Liver (tissue), 8 donors: ENCODE measurements at regions not wholly inside any gene's neighbourhood (a gene's known extent, or its start where the extent isn't known, plus 50 kb on each side); places are given as distances from the start of the nearest gene placed in this dataset.
A peak's percentile ranks its signal among the peaks of the same experiment; 100 is the strongest.

Experiments used
- DNase-seq: peaks from one replicate; pipeline ENCODE4 v3.0.0-alpha.2; 2017; ENCODE audit warnings: low spot score
- H3K27ac ChIP-seq, 2 donors: one replicate each; pipeline ENCODE4 v1.7.0; 2013; ENCODE audit warnings: inconsistent platforms in 2 of 2, low read length in 2 of 2, control low read depth in 1 of 2, low read depth in 1 of 2, mild to moderate bottlenecking in 1 of 2
- H3K27me3 ChIP-seq, 4 donors: one replicate each; pipeline versions ENCODE4 v1.6.1 to v1.7.0; 2013; ENCODE audit warnings: low read length in 3 of 4, inconsistent platforms in 1 of 4, mild to moderate bottlenecking in 1 of 4, moderate library complexity in 1 of 4; ENCODE audit not compliant: control insufficient read depth in 4 of 4, insufficient read depth in 4 of 4
- H3K36me3 ChIP-seq, 4 donors: one replicate each; pipeline versions ENCODE4 v1.6.1 to v1.7.0; 2013; ENCODE audit warnings: low read length in 3 of 4, mild to moderate bottlenecking in 3 of 4, low read depth in 1 of 4, moderate library complexity in 1 of 4; ENCODE audit not compliant: control insufficient read depth in 4 of 4, insufficient read depth in 3 of 4
- H3K4me1 ChIP-seq, 4 donors: one replicate each; pipeline versions ENCODE4 v1.6.1 to v1.7.0; 2013; ENCODE audit warnings: low read length in 3 of 4, mild to moderate bottlenecking in 3 of 4, moderate library complexity in 1 of 4; ENCODE audit not compliant: control insufficient read depth in 4 of 4, insufficient read depth in 4 of 4
- H3K4me3 ChIP-seq, 3 donors: one replicate each; pipeline versions ENCODE4 v1.6.1 to v1.7.0; 2013; ENCODE audit warnings: low read length in 3 of 3, control low read depth in 1 of 3, low read depth in 1 of 3, mild to moderate bottlenecking in 1 of 3
- H3K9ac ChIP-seq, 2 donors: one replicate each; pipeline ENCODE4 v1.7.0; 2013; ENCODE audit warnings: low read length in 2 of 2, mild to moderate bottlenecking in 2 of 2, moderate library complexity in 2 of 2, control low read depth in 1 of 2, low read depth in 1 of 2
- H3K9me3 ChIP-seq, 4 donors: one replicate each; pipeline versions ENCODE4 v1.6.1 to v1.7.0; 2013; ENCODE audit warnings: low read length in 3 of 4; ENCODE audit not compliant: control insufficient read depth in 4 of 4
- EGR1 ChIP-seq, 2 donors: IDR thresholded peaks; 2 replicates each; pipeline ENCODE4 v1.6.1; 2016 to 2018; ENCODE audit warnings: antibody characterized with exemption in 2 of 2, low read depth in 2 of 2
- FOXA1 ChIP-seq: IDR thresholded peaks from 2 replicates; pipeline ENCODE4 v1.6.1; 2016; ENCODE audit warnings: antibody characterized with exemption
- FOXA2 ChIP-seq: IDR thresholded peaks from 2 replicates; pipeline ENCODE4 v1.6.1; 2016; ENCODE audit warnings: antibody characterized with exemption
- GABPA ChIP-seq, 2 donors: IDR thresholded peaks in 1 of 2; conservative IDR thresholded peaks in 1 of 2; 2 replicates each; pipeline ENCODE4 v1.6.1; 2016; ENCODE audit warnings: antibody characterized with exemption in 2 of 2, mild to moderate bottlenecking in 1 of 2, moderate library complexity in 1 of 2
- HNF4A ChIP-seq, 2 donors: conservative IDR thresholded peaks; 2 replicates each; pipeline ENCODE4 v1.6.1; 2016; ENCODE audit warnings: antibody characterized with exemption in 2 of 2, mild to moderate bottlenecking in 2 of 2
- HNF4G ChIP-seq: IDR thresholded peaks from 2 replicates; pipeline ENCODE4 v1.6.1; 2016; ENCODE audit warnings: antibody characterized with exemption
- JUND ChIP-seq, 2 donors: IDR thresholded peaks; 2 replicates each; pipeline ENCODE4 v1.6.1; 2016; ENCODE audit warnings: antibody characterized with exemption in 2 of 2
- NR2F2 ChIP-seq: IDR thresholded peaks from 2 replicates; pipeline ENCODE4 v1.6.1; 2016; ENCODE audit warnings: antibody characterized with exemption
- RXRA ChIP-seq, 2 donors: IDR thresholded peaks; 2 replicates each; pipeline ENCODE4 v1.6.1; 2017 to 2018; ENCODE audit warnings: antibody characterized with exemption in 2 of 2, mild to moderate bottlenecking in 1 of 2
- SP1 ChIP-seq: IDR thresholded peaks from 2 replicates; pipeline ENCODE4 v1.6.1; 2018; ENCODE audit warnings: antibody characterized with exemption, mild to moderate bottlenecking
- TAF1 ChIP-seq: conservative IDR thresholded peaks from 2 replicates; pipeline ENCODE4 v1.6.1; 2016; ENCODE audit warnings: antibody characterized with exemption, mild to moderate bottlenecking
- YY1 ChIP-seq: IDR thresholded peaks from 2 replicates; pipeline ENCODE4 v1.6.1; 2016; ENCODE audit warnings: antibody characterized with exemption, mild to moderate bottlenecking
- WGBS: extraction: QIAGEN DNeasy Blood & Tissue Kit; methylation state at CpG from one replicate; pipeline ENCODE4 v1.1.7; 2013; 5-methylcytosine and 5-hydroxymethylcytosine counted together
- TF ChIP-seq, protein P1 (sequence below): IDR thresholded peaks from 2 replicates; pipeline ENCODE4 v1.6.1; 2016; ENCODE audit warnings: antibody characterized with exemption, mild to moderate bottlenecking
- TF ChIP-seq, protein P2 (sequence below): IDR thresholded peaks from 2 replicates; pipeline ENCODE4 v1.6.1; 2016; ENCODE audit warnings: antibody characterized with exemption
- TF ChIP-seq, protein P3 (sequence below): fragments of 150-350 bp; IDR thresholded peaks from 2 replicates; pipeline ENCODE4 v1.5.1; 2017; ENCODE audit warnings: improper control_type of control experiment, low read depth, low read length; ENCODE audit not compliant: missing input control
- TF ChIP-seq, protein P4 (sequence below): IDR thresholded peaks from 2 replicates; pipeline ENCODE4 v1.6.1; 2016; ENCODE audit warnings: antibody characterized with exemption
- donor health status: healthy.
- donor health status: healthy.
- donor health status: healthy.
- donor health status: healthy.
- donor health status: healthy.

DNA sequence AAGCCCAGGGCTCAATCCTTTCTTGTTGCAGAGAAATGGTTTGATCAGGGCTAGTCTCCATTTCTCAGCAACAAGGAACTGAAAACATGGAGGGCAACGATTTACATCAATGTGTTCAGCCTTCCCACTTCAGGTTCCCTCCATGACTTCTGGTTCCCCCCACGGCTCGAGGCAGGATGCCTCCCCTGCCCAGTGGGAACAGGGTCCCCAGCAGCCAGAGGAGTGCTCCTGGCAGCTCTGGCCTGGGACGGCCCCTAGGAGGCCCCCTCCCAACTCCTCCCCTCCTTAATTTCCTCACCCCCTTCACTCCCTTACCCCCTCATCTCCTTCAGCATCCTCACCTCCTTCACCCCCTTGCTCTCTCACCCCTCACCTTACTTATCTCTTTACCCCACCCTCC, 283.8 kb downstream of the CDC5L start:
- TF ChIP-seq SP1, result no peak
- TF ChIP-seq RXRA (IDR thresholded peaks at IDR 0.05), result no peak
- TF ChIP-seq, protein P1, sequence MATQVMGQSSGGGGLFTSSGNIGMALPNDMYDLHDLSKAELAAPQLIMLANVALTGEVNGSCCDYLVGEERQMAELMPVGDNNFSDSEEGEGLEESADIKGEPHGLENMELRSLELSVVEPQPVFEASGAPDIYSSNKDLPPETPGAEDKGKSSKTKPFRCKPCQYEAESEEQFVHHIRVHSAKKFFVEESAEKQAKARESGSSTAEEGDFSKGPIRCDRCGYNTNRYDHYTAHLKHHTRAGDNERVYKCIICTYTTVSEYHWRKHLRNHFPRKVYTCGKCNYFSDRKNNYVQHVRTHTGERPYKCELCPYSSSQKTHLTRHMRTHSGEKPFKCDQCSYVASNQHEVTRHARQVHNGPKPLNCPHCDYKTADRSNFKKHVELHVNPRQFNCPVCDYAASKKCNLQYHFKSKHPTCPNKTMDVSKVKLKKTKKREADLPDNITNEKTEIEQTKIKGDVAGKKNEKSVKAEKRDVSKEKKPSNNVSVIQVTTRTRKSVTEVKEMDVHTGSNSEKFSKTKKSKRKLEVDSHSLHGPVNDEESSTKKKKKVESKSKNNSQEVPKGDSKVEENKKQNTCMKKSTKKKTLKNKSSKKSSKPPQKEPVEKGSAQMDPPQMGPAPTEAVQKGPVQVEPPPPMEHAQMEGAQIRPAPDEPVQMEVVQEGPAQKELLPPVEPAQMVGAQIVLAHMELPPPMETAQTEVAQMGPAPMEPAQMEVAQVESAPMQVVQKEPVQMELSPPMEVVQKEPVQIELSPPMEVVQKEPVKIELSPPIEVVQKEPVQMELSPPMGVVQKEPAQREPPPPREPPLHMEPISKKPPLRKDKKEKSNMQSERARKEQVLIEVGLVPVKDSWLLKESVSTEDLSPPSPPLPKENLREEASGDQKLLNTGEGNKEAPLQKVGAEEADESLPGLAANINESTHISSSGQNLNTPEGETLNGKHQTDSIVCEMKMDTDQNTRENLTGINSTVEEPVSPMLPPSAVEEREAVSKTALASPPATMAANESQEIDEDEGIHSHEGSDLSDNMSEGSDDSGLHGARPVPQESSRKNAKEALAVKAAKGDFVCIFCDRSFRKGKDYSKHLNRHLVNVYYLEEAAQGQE, result no peak
- TF ChIP-seq HNF4A (conservative IDR thresholded peaks at IDR 0.05), result no peak
- no peak for TF ChIP-seq YY1
- TF ChIP-seq NR2F2, result no peak
- 73% methylated on average over 4 of the region's 4 CpGs for WGBS
- DNase-seq, result peak; percentile 21

DNA sequence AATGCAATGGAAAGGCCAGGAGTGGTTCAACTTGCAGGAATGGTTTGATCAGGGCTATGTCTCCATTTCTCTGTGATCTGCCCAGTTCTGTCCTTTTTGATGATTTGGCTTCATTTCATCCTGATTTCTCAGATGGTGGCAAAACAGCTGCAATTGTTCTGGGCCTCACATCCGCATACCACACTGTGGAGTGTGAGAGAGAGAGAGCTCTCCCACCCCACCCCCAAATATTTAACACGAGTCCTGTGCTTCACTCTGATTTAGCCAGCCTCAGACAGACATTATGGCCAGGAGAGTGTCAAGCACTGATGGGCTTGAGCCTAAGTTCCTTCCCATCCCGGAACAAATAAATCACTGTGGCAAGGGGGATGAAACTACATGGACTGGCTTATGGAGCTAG, 284.6 kb downstream of the CDC5L start:
- TF ChIP-seq YY1 (no peak), HNF4G (no peak)
- 86% methylated on average over 3 of the region's 3 CpGs for WGBS
- Histone ChIP-seq H3K9me3 (no peaks in the 10 kb centered on the region), H3K4me3 (no peak overlapping the region), H3K27me3 (no peaks in the 10 kb centered on the region), H3K9ac (no peak overlapping the region), H3K36me3 (no peaks in the 10 kb centered on the region), H3K4me1 (no peaks in the 10 kb centered on the region), H3K27ac (no peak overlapping the region)
- no peak for DNase-seq

More for the DNA sequence above, 283.8 kb downstream of the CDC5L start:
- Histone ChIP-seq H3K9ac (no peak overlapping the region), H3K27ac (no peak overlapping the region), H3K4me1 (no peaks in the 10 kb centered on the region), H3K27me3 (no peaks in the 10 kb centered on the region), H3K4me3 (no peak overlapping the region), H3K36me3 (no peaks in the 10 kb centered on the region), H3K9me3 (no peaks in the 10 kb centered on the region)

DNA sequence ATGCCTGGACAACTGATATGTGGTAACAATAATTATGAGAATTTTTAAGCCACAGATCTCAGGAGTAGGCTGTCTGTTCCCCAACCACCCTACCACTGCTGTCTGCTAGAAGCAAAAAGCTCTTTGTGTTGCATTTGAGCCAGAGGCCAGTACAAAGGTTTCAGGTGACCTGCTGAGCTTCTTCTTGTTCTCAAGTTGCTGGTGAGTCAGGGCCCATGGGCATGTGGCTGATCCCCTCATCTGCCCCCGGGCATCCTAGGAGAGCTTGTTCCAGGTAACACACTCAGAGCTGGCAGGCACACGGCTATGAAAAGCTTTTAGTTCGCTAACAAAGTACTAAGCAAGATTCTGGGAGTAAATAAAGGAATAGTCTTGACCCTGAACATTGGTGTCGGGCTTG, 285.3 kb downstream of the CDC5L start:
- no peaks in the 10 kb centered on the region for H3K27me3 ChIP-seq
- no peak overlapping the region for H3K4me3 ChIP-seq
- H3K36me3 ChIP-seq, result no peaks in the 10 kb centered on the region
- H3K27ac ChIP-seq, result no peak overlapping the region
- 89% methylated on average over 4 of the region's 4 CpGs for WGBS
- TF ChIP-seq, protein P2, sequence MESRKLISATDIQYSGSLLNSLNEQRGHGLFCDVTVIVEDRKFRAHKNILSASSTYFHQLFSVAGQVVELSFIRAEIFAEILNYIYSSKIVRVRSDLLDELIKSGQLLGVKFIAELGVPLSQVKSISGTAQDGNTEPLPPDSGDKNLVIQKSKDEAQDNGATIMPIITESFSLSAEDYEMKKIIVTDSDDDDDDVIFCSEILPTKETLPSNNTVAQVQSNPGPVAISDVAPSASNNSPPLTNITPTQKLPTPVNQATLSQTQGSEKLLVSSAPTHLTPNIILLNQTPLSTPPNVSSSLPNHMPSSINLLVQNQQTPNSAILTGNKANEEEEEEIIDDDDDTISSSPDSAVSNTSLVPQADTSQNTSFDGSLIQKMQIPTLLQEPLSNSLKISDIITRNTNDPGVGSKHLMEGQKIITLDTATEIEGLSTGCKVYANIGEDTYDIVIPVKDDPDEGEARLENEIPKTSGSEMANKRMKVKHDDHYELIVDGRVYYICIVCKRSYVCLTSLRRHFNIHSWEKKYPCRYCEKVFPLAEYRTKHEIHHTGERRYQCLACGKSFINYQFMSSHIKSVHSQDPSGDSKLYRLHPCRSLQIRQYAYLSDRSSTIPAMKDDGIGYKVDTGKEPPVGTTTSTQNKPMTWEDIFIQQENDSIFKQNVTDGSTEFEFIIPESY, result no peak
- TF ChIP-seq HNF4G (no peak), FOXA2 (no peak), JUND (IDR thresholded peaks at IDR 0.05) (no peak), RXRA (IDR thresholded peaks at IDR 0.05) (no peak), EGR1 (IDR thresholded peaks at IDR 0.05; ENCODE audit: low read depth in 2 of 2) (no peak), GABPA (IDR thresholded peaks at IDR 0.05 in 1 of 2, conservative IDR thresholded peaks at IDR 0.05 in 1 of 2) (no peak), HNF4A (conservative IDR thresholded peaks at IDR 0.05) (no peak), FOXA1 (no peak), SP1 (no peak), TAF1 (no peak)
- TF ChIP-seq, protein P3, sequence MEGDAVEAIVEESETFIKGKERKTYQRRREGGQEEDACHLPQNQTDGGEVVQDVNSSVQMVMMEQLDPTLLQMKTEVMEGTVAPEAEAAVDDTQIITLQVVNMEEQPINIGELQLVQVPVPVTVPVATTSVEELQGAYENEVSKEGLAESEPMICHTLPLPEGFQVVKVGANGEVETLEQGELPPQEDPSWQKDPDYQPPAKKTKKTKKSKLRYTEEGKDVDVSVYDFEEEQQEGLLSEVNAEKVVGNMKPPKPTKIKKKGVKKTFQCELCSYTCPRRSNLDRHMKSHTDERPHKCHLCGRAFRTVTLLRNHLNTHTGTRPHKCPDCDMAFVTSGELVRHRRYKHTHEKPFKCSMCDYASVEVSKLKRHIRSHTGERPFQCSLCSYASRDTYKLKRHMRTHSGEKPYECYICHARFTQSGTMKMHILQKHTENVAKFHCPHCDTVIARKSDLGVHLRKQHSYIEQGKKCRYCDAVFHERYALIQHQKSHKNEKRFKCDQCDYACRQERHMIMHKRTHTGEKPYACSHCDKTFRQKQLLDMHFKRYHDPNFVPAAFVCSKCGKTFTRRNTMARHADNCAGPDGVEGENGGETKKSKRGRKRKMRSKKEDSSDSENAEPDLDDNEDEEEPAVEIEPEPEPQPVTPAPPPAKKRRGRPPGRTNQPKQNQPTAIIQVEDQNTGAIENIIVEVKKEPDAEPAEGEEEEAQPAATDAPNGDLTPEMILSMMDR, result no peak
- TF ChIP-seq, protein P4, sequence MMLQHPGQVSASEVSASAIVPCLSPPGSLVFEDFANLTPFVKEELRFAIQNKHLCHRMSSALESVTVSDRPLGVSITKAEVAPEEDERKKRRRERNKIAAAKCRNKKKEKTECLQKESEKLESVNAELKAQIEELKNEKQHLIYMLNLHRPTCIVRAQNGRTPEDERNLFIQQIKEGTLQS, result no peak
- DNase-seq, result peak; percentile 9
- no peaks in the 10 kb centered on the region for H3K4me1 ChIP-seq
- no peak overlapping the region for H3K9ac ChIP-seq
- H3K9me3 ChIP-seq, result no peaks in the 10 kb centered on the region
